ENCODE measurements at regions not wholly inside any gene's neighbourhood (a gene's known extent, or its start where the extent isn't known, plus 50 kb on each side); places are given as distances from the start of the nearest gene placed in this dataset.

DNA sequence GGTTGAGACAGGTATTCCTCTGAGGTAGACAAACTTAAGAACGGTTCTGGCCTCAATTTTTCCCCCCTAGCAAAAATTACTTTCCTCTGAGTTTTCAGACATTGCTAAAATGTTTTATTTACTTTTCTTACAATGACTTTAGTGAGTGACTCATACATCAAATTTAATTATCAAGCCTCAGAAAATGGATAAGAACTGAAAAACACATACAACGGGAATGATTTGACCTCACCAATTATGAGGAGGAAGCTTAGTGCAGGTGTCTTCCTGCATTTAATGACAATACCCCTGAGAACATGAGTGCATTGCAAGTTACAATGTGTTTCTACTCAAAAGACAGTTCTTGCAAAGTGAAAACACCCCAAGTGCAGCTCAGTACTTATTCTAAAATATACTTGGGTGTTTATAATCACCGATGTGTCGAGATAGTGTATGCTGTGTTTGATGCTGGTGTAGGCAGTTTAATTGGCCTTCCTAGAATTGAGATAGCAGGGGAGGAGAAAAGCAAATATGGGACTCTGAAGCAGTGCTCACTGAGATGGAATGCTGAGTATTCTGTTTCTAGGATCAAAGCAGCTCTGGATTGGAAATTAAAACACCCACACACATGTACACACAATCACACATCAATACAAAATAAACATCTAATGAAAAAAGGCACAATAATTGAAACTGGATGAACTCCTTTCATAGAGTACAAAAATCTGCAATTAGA, 189.5 kb upstream of the SLC10A2 start:
- ATAC-seq (ENCODE audit: low FRiP score) (no peak), DNase-seq (ENCODE audit: low spot score) (no peak)
- TF ChIP-seq, protein P1, sequence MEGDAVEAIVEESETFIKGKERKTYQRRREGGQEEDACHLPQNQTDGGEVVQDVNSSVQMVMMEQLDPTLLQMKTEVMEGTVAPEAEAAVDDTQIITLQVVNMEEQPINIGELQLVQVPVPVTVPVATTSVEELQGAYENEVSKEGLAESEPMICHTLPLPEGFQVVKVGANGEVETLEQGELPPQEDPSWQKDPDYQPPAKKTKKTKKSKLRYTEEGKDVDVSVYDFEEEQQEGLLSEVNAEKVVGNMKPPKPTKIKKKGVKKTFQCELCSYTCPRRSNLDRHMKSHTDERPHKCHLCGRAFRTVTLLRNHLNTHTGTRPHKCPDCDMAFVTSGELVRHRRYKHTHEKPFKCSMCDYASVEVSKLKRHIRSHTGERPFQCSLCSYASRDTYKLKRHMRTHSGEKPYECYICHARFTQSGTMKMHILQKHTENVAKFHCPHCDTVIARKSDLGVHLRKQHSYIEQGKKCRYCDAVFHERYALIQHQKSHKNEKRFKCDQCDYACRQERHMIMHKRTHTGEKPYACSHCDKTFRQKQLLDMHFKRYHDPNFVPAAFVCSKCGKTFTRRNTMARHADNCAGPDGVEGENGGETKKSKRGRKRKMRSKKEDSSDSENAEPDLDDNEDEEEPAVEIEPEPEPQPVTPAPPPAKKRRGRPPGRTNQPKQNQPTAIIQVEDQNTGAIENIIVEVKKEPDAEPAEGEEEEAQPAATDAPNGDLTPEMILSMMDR (IDR thresholded peaks at IDR 0.05) = no peak

DNA sequence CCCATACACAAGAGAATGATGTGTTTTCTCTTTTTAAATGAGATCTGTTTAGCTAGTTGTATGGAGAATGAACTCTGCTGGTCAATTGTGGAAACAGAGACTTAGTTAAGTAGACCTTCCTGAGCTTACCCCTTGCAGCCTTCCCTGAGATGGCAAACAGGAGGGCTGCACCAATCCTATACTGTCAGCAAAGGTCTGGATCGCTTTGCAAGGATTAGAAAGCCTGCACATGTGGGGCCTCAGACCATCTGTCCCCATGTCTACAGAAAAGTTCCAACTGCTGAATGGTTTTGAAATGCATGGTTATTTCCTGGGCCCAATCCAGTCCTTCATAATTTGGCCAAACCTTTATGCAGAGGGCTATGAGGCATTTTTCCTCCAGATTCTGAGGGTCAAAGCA, 183.9 kb upstream of the SLC10A2 start:
- no peak for DNase-seq (ENCODE audit: low spot score)
- TF ChIP-seq, protein P1 (IDR thresholded peaks at IDR 0.05) = no peak
- no peak for ATAC-seq (ENCODE audit: low FRiP score)

DNA sequence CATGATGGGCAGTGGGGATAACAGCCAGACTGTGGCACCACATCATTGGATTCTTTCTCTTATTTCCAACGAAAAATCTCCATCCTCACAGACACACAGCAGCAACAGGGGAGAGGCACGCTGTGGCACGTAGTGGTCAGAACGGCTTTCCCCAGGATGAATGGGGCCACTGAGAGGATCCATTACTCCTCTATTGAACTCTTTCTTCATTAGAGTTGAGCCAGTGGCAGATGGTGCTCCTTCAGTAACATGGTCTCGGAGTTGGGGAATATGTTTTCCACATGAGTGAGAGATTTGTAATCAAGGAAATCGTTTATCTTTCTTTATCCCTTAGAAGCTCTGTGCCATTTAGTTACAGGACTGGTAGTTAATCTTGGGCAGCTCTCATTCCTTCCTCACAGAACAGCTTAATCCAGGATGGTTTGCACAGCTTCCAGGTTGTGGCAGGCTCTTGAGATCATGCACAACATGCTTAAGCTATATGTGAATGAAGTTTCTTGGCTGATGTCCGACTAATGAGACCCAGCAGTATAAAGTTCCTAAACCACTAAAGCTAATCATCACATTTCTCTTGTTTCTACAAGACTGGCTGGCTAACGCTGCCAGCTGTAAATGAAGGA, 180.5 kb upstream of the SLC10A2 start:
- no peak for ATAC-seq (ENCODE audit: low FRiP score)

DNA sequence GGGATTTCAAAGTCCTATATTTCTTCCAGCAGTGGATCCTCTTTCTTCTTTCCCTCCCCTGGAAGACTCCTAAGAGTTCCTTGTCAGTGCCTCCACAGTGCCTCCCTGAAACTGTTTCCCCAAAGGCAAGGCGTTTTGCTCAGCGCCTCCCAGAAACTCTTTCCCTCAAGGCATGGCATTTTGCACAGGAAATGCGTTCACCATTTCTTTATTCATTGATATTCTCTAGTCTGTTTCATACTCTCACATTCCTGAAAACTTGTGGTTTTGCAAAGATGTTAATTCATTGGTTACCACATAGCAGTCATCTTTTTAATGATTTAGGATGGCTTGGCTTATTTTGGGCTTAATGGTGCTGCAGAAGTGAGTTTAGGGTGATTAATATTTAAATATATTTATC, 177.3 kb upstream of the SLC10A2 start:
- no peak for DNase-seq (ENCODE audit: low spot score)

More for the DNA sequence above, 180.5 kb upstream of the SLC10A2 start:
- no peak for DNase-seq (ENCODE audit: low spot score)
- TF ChIP-seq, protein P1 (IDR thresholded peaks at IDR 0.05) = no peak

DNA sequence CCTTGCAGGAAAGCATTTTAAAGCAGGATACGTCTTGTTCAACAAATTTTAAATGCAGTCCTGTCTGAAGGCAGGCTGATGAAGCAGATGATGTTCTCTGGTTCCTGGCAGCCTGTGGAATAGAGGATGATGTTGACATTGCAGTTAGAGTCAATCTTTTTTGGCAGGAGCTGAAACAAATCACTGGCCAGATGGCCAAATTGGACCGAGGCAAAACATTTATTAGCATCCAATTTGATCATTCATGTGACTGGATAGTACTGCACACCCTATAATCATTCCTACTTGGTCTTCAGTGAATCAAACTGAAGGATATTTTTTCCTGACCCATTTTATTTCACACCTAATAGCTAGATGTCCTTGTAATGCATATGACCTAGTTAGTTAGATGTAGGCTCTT, 172.2 kb upstream of the SLC10A2 start:
- TF ChIP-seq, protein P1 (IDR thresholded peaks at IDR 0.05) = no peak
- ATAC-seq (ENCODE audit: low FRiP score) (no peak), DNase-seq (ENCODE audit: low spot score) (no peak)

More for the DNA sequence above, 177.3 kb upstream of the SLC10A2 start:
- no peak for ATAC-seq (ENCODE audit: low FRiP score)
- TF ChIP-seq, protein P1 (IDR thresholded peaks at IDR 0.05) = no peak

DNA sequence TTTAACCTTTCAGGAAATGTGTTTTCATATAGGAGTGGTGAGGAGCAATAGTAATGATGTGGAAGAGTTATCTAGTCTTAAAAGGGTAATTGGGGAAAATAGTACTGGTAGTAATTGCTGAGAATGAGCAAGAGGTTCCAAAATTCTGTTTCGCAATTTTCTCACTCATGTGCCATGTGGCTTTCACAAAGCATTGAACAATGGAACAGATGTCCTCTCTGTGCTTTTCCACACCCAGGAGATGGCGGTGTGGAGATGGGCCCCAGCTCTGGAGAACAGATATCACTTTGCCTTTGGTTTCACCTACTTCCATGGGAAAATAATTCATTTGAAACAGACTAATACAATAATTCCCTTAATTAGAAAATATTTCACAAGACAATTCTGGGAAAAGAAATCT, 170.0 kb upstream of the SLC10A2 start:
- ATAC-seq (ENCODE audit: low FRiP score) = no peak
- no peak for DNase-seq (ENCODE audit: low spot score)
- TF ChIP-seq, protein P1 (IDR thresholded peaks at IDR 0.05) = no peak

DNA sequence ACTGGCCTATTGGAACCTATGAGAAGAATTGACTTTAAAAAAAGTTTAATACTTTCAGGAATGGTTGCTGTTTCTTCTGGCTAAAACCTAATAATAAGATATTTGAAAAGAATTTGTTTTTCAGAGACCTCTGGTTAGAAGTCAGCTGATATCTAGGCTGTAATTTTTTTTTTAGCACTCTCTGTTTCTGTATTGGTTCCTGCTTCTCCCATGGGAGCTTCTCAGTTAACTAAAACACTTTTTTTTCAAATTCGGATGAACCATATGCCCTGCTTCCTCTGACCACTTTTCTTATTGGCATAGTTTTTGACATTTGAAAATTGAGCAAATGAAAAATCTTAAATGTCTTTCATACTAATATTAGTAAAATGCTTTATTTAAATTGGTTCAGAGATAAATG, 163.5 kb upstream of the SLC10A2 start:
- no peak for ATAC-seq (ENCODE audit: low FRiP score)

More for the DNA sequence above, 163.5 kb upstream of the SLC10A2 start:
- TF ChIP-seq, protein P1 (IDR thresholded peaks at IDR 0.05) = no peak
- no peak for DNase-seq (ENCODE audit: low spot score)

Measured in omental fat pad (tissue), 3 donors.